A549 (cell line): ENCODE measurements at regions not wholly inside any gene's neighbourhood (a gene's known extent, or its start where the extent isn't known, plus 50 kb on each side); places are given as distances from the start of the nearest gene placed in this dataset.

Source experiments
- ATAC-seq, 2 experiments: fragments of 200-7000 bp in 1 of 2; fragments of >200 bp in 1 of 2; cut with Nextera tagmentation in 1 of 2; cut with Tn5 transposase in 1 of 2; 3 replicates each; pipeline versions ENCODE4 v1.8.0 to v1.9.1; 2018 to 2020; ENCODE audit warnings: mild to moderate bottlenecking in 1 of 2, moderate library complexity in 1 of 2
- CTCF ChIA-PET: fragments of 300-600 bp; sonication (Branson Sonifier 250); formaldehyde crosslinking; extraction: SDS; loops from one replicate; lab custom pipeline; 2021; ENCODE audit warnings: antibody characterized with exemption, inconsistent platforms; lab: Yijun Ruan, JAX
- POLR2A ChIA-PET: fragments of 350-600 bp; formaldehyde crosslinking; extraction: SDS; loops from one replicate; lab custom pipeline; 2021; ENCODE audit warnings: antibody characterized with exemption, inconsistent platforms; lab: Yijun Ruan, JAX
- DNase-seq, 2 experiments: peaks; one replicate each; pipeline versions ENCODE4 v3.0.0 to v3.0.0-alpha.2; 2011 to 2016; ENCODE audit warnings: low read depth in 1 of 2, low spot score in 1 of 2
- FAIRE-seq: peaks from 2 replicates; lab custom pipeline; 2011; peaks lifted over from hg19 to GRCh38; lab: Jason Lieb, UNC
- H3K27ac ChIP-seq, 2 experiments: fragments of >200 bp; sonication (Bioruptor Twin); formaldehyde crosslinking; 3 replicates each; pipeline ENCODE4 v1.5.1; 2016 to 2017
- H3K4me1 ChIP-seq: fragments of >200 bp; sonication (Bioruptor Twin); formaldehyde crosslinking; 3 replicates; pipeline ENCODE4 v1.6.1; 2016
- H3K4me2 ChIP-seq: fragments of >200 bp; sonication (Bioruptor Twin); formaldehyde crosslinking; 3 replicates; pipeline ENCODE4 v1.6.1; 2016
- H3K4me3 ChIP-seq: fragments of >200 bp; sonication (Bioruptor Twin); formaldehyde crosslinking; 3 replicates; pipeline ENCODE4 v1.5.1; 2016
- H3K9me3 ChIP-seq: fragments of >200 bp; sonication (Bioruptor Twin); formaldehyde crosslinking; 3 replicates; pipeline ENCODE4 v1.6.1; 2016
- ATOH8 ChIP-seq: fragments of 250-450 bp; sonication (Bioruptor Pico); IDR thresholded peaks from 2 replicates; pipeline ENCODE4 v1.5.0; 2020; ENCODE audit warnings: low read depth, mild to moderate bottlenecking, moderate library complexity
- BHLHE40 ChIP-seq: IDR thresholded peaks from 2 replicates; pipeline ENCODE4 v1.6.1; 2012; ENCODE audit warnings: low read depth, low read length, inconsistent platforms
- CHD4 ChIP-seq: fragments of 200-600 bp; sonication (generic); IDR thresholded peaks from 2 replicates; pipeline ENCODE4 v1.6.1; 2016; ENCODE audit warnings: antibody characterized with exemption, mild to moderate bottlenecking, borderline replicate concordance
- HOXA7 ChIP-seq: fragments of 250-450 bp; sonication (Bioruptor Pico); IDR thresholded peaks from 2 replicates; pipeline ENCODE4 v1.5.0; 2020; ENCODE audit warnings: mild to moderate bottlenecking, moderate library complexity
- HOXB5 ChIP-seq: fragments of 250-450 bp; sonication (Bioruptor Pico); IDR thresholded peaks from 2 replicates; pipeline ENCODE4 v1.5.0; 2020; ENCODE audit warnings: mild to moderate bottlenecking, moderate library complexity
- MAX ChIP-seq: IDR thresholded peaks from 2 replicates; pipeline ENCODE4 v1.6.1; 2012
- NPAS2 ChIP-seq: fragments of 250-450 bp; sonication (Bioruptor Pico); IDR thresholded peaks from 2 replicates; pipeline ENCODE4 v1.8.0; 2022; ENCODE audit warnings: mild to moderate bottlenecking, moderate library complexity, borderline replicate concordance
- PBX3 ChIP-seq: IDR thresholded peaks from 2 replicates; pipeline ENCODE4 v1.6.1; 2012
- PHF8 ChIP-seq: fragments of 200-600 bp; sonication (generic); IDR thresholded peaks from 2 replicates; pipeline ENCODE4 v1.6.1; 2016; ENCODE audit warnings: low read depth, mild to moderate bottlenecking, antibody characterized with exemption, moderate library complexity, borderline replicate concordance
- POLR2AphosphoS2 ChIP-seq: conservative IDR thresholded peaks from 2 replicates; pipeline ENCODE4 v1.6.1; 2012; ENCODE audit warnings: low read length, improper control_type of control experiment, inconsistent platforms
- RAD21 ChIP-seq, 2 experiments: fragments of >200 bp in 1 of 2; sonication (Bioruptor Twin) in 1 of 2; formaldehyde crosslinking in 1 of 2; IDR thresholded peaks in 1 of 2; conservative IDR thresholded peaks in 1 of 2; 2 replicates in 1 of 2; 3 replicates in 1 of 2; pipeline ENCODE4 v1.6.1; 2012 to 2018; ENCODE audit warnings: inconsistent platforms in 1 of 2
- REST ChIP-seq: fragments of 200-600 bp; sonication (generic); IDR thresholded peaks from 2 replicates; pipeline ENCODE4 v1.6.1; 2016; ENCODE audit warnings: antibody characterized with exemption, mild to moderate bottlenecking, moderate library complexity
- RFX5 ChIP-seq: fragments of 450-650 bp; IDR thresholded peaks from 2 replicates; pipeline ENCODE4 v1.7.1; 2014; ENCODE audit warnings: antibody characterized with exemption, mild to moderate bottlenecking, moderate library complexity
- RNF2 ChIP-seq: fragments of 200-600 bp; sonication (generic); IDR thresholded peaks from 2 replicates; pipeline ENCODE4 v1.6.1; 2016; ENCODE audit warnings: low read depth, mild to moderate bottlenecking, antibody characterized with exemption, moderate library complexity, borderline replicate concordance
- SMC3 ChIP-seq: fragments of >200 bp; sonication (Bioruptor Twin); formaldehyde crosslinking; IDR thresholded peaks from 3 replicates; pipeline ENCODE4 v1.6.1; 2018; ENCODE audit warnings: inconsistent platforms
- ZC3H11A ChIP-seq: fragments of 450-650 bp; IDR thresholded peaks from 2 replicates; pipeline ENCODE4 v1.6.1; 2014; ENCODE audit warnings: antibody characterized with exemption, mild to moderate bottlenecking
- WGBS: methylation state at CpG from one replicate; pipeline ENCODE4 v1.1.6; 2017; ENCODE audit errors: missing lambda C conversion rate; 5-methylcytosine and 5-hydroxymethylcytosine counted together

- POLR2A ChIA-PET, result no interaction called here
- no peak for FAIRE-seq
- Histone ChIP-seq H3K9me3 (no peaks in the 10 kb centered on the region), H3K4me2 (no peak overlapping the region), H3K4me1 (no peaks in the 10 kb centered on the region), H3K27ac (no peak overlapping the region), H3K4me3 (no peak overlapping the region)
- 2% methylated on average over 1 of the region's 1 CpG for WGBS
- no peak for ATAC-seq
- no peak for TF ChIP-seq ZC3H11A
- TF ChIP-seq HOXA7, result no peak
- no peak for TF ChIP-seq BHLHE40
- TF ChIP-seq RFX5, result no peak
- TF ChIP-seq CHD4, result no peak
- no peak for TF ChIP-seq ATOH8
- no peak for TF ChIP-seq RAD21 (conservative IDR thresholded peaks at IDR 0.05 in 1 of 2, IDR thresholded peaks at IDR 0.05 in 1 of 2)
- no peak for DNase-seq
- CTCF ChIA-PET, result no interaction called here
Observed at GRCh38 chr16:63945806-63946205, 1176.1 kb downstream of the CDH11 start.

- Histone ChIP-seq H3K4me3 (no peak overlapping the region), H3K4me2 (no peak overlapping the region), H3K9me3 (no peaks in the 10 kb centered on the region), H3K4me1 (no peaks in the 10 kb centered on the region), H3K27ac (no peak overlapping the region)
- 14% methylated on average over 6 of the region's 6 CpGs for WGBS
- POLR2A ChIA-PET, result no interaction called here
- ATAC-seq (no peak), FAIRE-seq (no peak), DNase-seq (no peak)
- CTCF ChIA-PET, result no interaction called here
- TF ChIP-seq MAX (no peak), RNF2 (no peak)
Observed at GRCh38 chr16:63943566-63943965, 1178.3 kb downstream of the CDH11 start.

GRCh38 chr16:63938661-63939060 is 1183.2 kb downstream of the CDH11 start:
- H3K9me3 ChIP-seq, result no peaks in the 10 kb centered on the region
- ChIA-PET POLR2A (no interaction called here), CTCF (no interaction called here)
- no peak for DNase-seq
- WGBS, result 32% methylated on average over 4 of the region's 4 CpGs
- FAIRE-seq, result no peak
- no peak overlapping the region for H3K27ac ChIP-seq
- no peak for ATAC-seq
- H3K4me1 ChIP-seq, result no peaks in the 10 kb centered on the region
- TF ChIP-seq RAD21 (conservative IDR thresholded peaks at IDR 0.05 in 1 of 2, IDR thresholded peaks at IDR 0.05 in 1 of 2) (no peak), PHF8 (no peak), REST (no peak), HOXB5 (CRISPR knock-in tag) (no peak), SMC3 (no peak), RNF2 (no peak), POLR2AphosphoS2 (no peak), NPAS2 (CRISPR knock-in tag) (no peak), PBX3 (no peak)
- no peak overlapping the region for H3K4me3 ChIP-seq
- no peak overlapping the region for H3K4me2 ChIP-seq
